Osteocyte (in vitro differentiated cells): ENCODE measurements at regions not wholly inside any gene's neighbourhood (a gene's known extent, or its start where the extent isn't known, plus 50 kb on each side); places are given as distances from the start of the nearest gene placed in this dataset.

Experiments
- DNase-seq: peaks from one replicate; pipeline ENCODE4 v3.0.0; 2021; ENCODE audit warnings: mixed read lengths; ENCODE audit not compliant: unreplicated experiment; ENCODE audit errors: extremely low spot score
- H3K27ac Mint-ChIP-seq: one replicate; pipeline ENCODE4 v1.8.0; 2021; ENCODE audit warnings: mild to moderate bottlenecking, mixed read lengths; ENCODE audit not compliant: unreplicated experiment
- H3K27me3 Mint-ChIP-seq: one replicate; pipeline ENCODE4 v1.8.0; 2021; ENCODE audit warnings: mixed read lengths; ENCODE audit not compliant: unreplicated experiment
- H3K36me3 Mint-ChIP-seq: one replicate; pipeline ENCODE4 v1.8.0; 2021; ENCODE audit warnings: mixed read lengths; ENCODE audit not compliant: unreplicated experiment
- H3K4me1 Mint-ChIP-seq: one replicate; pipeline ENCODE4 v1.8.0; 2021; ENCODE audit warnings: mixed read lengths; ENCODE audit not compliant: unreplicated experiment
- H3K4me3 Mint-ChIP-seq: one replicate; pipeline ENCODE4 v1.8.0; 2021; ENCODE audit warnings: mild to moderate bottlenecking, moderate library complexity, mixed read lengths; ENCODE audit not compliant: unreplicated experiment
- H3K9me3 Mint-ChIP-seq: one replicate; pipeline ENCODE4 v1.8.0; 2021; ENCODE audit warnings: mixed read lengths; ENCODE audit not compliant: unreplicated experiment
- TF ChIP-seq, protein P1 (sequence below): fragments of 200-600 bp; sonication (generic); IDR thresholded peaks from 2 replicates; pipeline ENCODE4 v1.5.0; 2021; ENCODE audit warnings: antibody characterized with exemption, mild to moderate bottlenecking, moderate library complexity

DNA sequence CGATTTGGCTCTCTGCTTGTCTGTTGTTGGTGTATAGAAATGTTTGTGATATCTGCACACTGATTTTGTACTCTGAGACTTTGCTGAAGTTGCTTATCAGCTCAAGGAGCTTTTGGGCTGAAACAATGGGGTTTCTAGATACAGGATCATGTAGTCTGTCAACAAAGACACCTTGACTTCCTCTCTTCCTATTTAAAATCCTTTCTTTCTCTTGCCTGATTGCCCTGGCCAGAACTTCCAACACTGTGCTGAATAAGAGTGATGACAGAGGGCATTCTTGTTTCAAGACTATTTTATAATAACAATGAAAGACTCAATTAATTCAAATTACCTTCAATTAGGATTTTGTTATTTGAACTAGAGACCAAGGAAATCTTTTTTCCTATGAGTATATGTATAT, 692.5 kb downstream of the PRR16 start:
- Mint-ChIP-seq H3K36me3 (no peaks in the 10 kb centered on the region), H3K4me1 (no peaks in the 10 kb centered on the region), H3K9me3 (no peaks in the 10 kb centered on the region), H3K27me3 (no peaks in the 10 kb centered on the region), H3K27ac (no peak overlapping the region), H3K4me3 (no peak overlapping the region)
- DNase-seq = no peak
- TF ChIP-seq, protein P1, sequence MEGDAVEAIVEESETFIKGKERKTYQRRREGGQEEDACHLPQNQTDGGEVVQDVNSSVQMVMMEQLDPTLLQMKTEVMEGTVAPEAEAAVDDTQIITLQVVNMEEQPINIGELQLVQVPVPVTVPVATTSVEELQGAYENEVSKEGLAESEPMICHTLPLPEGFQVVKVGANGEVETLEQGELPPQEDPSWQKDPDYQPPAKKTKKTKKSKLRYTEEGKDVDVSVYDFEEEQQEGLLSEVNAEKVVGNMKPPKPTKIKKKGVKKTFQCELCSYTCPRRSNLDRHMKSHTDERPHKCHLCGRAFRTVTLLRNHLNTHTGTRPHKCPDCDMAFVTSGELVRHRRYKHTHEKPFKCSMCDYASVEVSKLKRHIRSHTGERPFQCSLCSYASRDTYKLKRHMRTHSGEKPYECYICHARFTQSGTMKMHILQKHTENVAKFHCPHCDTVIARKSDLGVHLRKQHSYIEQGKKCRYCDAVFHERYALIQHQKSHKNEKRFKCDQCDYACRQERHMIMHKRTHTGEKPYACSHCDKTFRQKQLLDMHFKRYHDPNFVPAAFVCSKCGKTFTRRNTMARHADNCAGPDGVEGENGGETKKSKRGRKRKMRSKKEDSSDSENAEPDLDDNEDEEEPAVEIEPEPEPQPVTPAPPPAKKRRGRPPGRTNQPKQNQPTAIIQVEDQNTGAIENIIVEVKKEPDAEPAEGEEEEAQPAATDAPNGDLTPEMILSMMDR = no peak

GRCh38 chr5:121158451-121158850, 693.2 kb upstream of the FTMT start:
- Mint-ChIP-seq H3K4me3 (no peak overlapping the region), H3K36me3 (no peaks in the 10 kb centered on the region), H3K27ac (no peak overlapping the region), H3K4me1 (no peaks in the 10 kb centered on the region), H3K27me3 (no peaks in the 10 kb centered on the region), H3K9me3 (no peaks in the 10 kb centered on the region)
- DNase-seq = no peak
- TF ChIP-seq, protein P1 = no peak

DNA sequence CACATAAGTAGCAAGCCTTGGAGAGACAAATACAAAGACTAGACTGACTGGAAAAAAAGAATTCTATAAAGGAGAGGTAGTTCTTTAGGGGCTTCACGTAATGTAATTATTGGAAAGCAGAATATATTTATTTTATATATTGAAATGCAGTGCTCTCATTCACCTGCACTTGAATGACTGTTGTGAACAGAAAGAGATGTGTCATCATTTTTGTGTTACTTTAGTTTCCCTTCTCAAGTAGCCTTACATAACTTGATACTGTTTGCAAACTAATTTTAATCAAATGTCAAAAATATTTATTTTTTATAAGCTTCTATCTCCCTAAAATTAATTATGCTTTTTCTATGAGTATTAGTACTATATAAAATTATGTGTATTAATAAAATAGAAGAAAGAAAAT, 691.1 kb upstream of the FTMT start:
- no peaks in the 10 kb centered on the region for H3K9me3 Mint-ChIP-seq
- TF ChIP-seq, protein P1 = no peak
- no peaks in the 10 kb centered on the region for H3K36me3 Mint-ChIP-seq
- no peak overlapping the region for H3K4me3 Mint-ChIP-seq
- H3K27ac Mint-ChIP-seq = no peak overlapping the region
- no peaks in the 10 kb centered on the region for H3K4me1 Mint-ChIP-seq
- no peak for DNase-seq
- H3K27me3 Mint-ChIP-seq = no peaks in the 10 kb centered on the region

DNA sequence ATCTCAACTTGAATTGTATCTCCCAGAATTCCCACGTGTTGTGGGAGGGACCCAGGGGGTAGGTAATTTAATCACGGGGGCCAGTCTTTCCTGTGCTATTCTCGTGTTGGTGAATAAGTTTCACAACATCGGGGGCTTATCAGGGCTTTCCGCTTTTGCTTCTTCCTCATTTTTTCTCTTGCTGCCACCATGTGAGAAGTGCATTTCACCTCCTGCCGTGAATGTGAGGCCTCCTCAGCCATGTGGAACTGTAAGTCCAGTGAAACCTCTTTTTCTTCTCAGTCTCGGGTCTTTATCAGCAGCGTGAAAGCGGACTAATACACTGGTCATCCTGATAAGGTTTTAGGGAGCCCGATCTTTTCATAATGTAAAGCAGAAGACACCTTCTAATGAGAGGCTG, 687.0 kb upstream of the FTMT start:
- no peak for DNase-seq
- Mint-ChIP-seq H3K4me1 (no peaks in the 10 kb centered on the region), H3K27ac (no peak overlapping the region), H3K36me3 (no peaks in the 10 kb centered on the region), H3K9me3 (peaks cover 2% of the 10 kb centered on the region), H3K27me3 (no peaks in the 10 kb centered on the region), H3K4me3 (no peak overlapping the region)
- TF ChIP-seq, protein P1 = no peak

GRCh38 chr5:121171361-121171760, 680.3 kb upstream of the FTMT start:
- Mint-ChIP-seq H3K27ac (no peak overlapping the region), H3K36me3 (no peaks in the 10 kb centered on the region), H3K4me3 (no peak overlapping the region), H3K9me3 (peaks cover 2% of the 10 kb centered on the region), H3K27me3 (no peaks in the 10 kb centered on the region), H3K4me1 (peaks cover 23% of the 10 kb centered on the region)
- no peak for DNase-seq
- TF ChIP-seq, protein P1 = no peak
